IPS-15b (cell line): ENCODE measurements at regions not wholly inside any gene's neighbourhood (a gene's known extent, or its start where the extent isn't known, plus 50 kb on each side); places are given as distances from the start of the nearest gene placed in this dataset.

ENCODE experiments used
- H3K27me3 ChIP-seq: one replicate; pipeline ENCODE4 v1.6.1; 2013; ENCODE audit warnings: low read length; ENCODE audit not compliant: control insufficient read depth, insufficient read depth
- H3K36me3 ChIP-seq: one replicate; pipeline ENCODE4 v1.6.1; 2013; ENCODE audit warnings: low read length; ENCODE audit not compliant: control insufficient read depth, insufficient read depth
- H3K4me1 ChIP-seq: one replicate; pipeline ENCODE4 v1.6.1; 2013; ENCODE audit warnings: mild to moderate bottlenecking, low read length; ENCODE audit not compliant: control insufficient read depth, insufficient read depth
- H3K4me3 ChIP-seq: one replicate; pipeline ENCODE4 v1.5.1; 2013; ENCODE audit warnings: low read depth, low read length
- H3K9ac ChIP-seq: one replicate; pipeline ENCODE4 v1.6.1; 2013; ENCODE audit warnings: low read depth, mild to moderate bottlenecking, low read length
- H3K9me3 ChIP-seq: one replicate; pipeline ENCODE4 v1.6.1; 2013; ENCODE audit warnings: mild to moderate bottlenecking, low read length; ENCODE audit not compliant: control insufficient read depth, insufficient read depth

DNA sequence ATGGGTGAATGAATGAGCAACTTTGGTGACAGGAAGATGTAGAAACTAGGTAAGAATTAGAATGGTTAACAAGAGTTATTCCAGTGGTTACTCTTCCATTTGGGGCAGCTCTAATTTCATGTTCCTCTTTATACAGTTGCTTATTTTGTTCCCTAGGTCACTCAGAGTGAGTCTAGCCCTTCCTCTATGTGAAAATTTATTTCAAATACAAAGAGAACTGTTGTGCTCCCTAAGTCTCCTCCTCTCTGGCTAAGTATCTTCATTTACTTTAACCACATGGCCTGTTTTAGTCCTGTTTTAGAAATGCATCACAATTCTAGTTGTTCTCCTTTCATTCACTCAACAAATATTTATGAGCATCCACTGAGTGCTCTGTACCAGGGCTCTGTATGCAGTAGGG is 51.1 kb upstream of the HIF1A start:
- H3K9me3 ChIP-seq, result no peaks in the 10 kb centered on the region
- no peaks in the 10 kb centered on the region for H3K36me3 ChIP-seq
- H3K4me3 ChIP-seq, result no peak overlapping the region
- no peak overlapping the region for H3K9ac ChIP-seq
- no peaks in the 10 kb centered on the region for H3K4me1 ChIP-seq
- H3K27me3 ChIP-seq, result no peaks in the 10 kb centered on the region

DNA sequence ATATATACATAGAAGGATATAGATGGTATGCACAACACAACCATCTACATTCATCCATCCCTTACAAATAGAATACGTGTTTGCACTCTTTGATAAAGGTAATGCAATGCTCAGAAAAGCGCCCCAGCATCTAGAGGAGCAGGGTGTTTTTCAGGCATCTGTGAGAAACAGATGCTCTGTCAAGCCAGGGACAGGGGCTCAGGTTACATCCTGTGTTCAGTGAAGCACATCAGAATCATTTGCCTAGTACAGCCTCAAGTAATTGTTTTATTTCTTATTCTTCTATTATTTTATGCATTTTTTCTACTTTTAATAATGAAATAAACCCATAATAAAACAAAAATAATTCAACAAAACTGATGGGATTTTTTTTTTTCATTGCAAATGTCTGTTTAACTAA is 50.5 kb upstream of the HIF1A start:
- Histone ChIP-seq H3K9me3 (no peaks in the 10 kb centered on the region), H3K4me1 (no peaks in the 10 kb centered on the region)

DNA sequence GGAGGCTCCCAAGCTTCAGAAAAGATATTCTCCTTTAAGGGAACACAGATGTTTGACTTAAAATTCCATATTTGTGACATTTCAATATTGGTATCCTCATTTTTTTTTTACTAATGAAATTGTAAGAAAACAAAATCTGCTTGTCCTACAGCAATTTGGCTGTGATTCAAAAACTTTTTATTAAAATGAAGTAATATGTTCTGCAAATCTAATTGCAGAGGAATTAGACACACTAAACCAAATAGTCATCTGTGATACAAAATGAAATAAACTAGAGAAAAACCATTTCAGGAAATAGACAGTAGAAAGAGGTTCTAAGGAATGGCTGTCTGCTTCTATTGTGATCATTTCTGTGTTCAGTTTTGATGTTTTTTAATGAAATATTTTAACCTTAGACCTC is 50.1 kb upstream of the HIF1A start:
- Histone ChIP-seq H3K36me3 (no peaks in the 10 kb centered on the region), H3K9me3 (no peaks in the 10 kb centered on the region), H3K27me3 (no peaks in the 10 kb centered on the region), H3K4me1 (no peaks in the 10 kb centered on the region), H3K4me3 (no peak overlapping the region), H3K9ac (no peak overlapping the region)

More for the DNA sequence above, 50.5 kb upstream of the HIF1A start:
- Histone ChIP-seq H3K9ac (no peak overlapping the region), H3K27me3 (no peaks in the 10 kb centered on the region), H3K36me3 (no peaks in the 10 kb centered on the region), H3K4me3 (no peak overlapping the region)
